ENCODE measurements at regions not wholly inside any gene's neighbourhood (a gene's known extent, or its start where the extent isn't known, plus 50 kb on each side); places are given as distances from the start of the nearest gene placed in this dataset.

- no peak for TF ChIP-seq NANOG (IDR thresholded peaks at IDR 0.05; ENCODE audit: insufficient read depth, low read depth, low read length, poor library complexity, severe bottlenecking)
- TF ChIP-seq TBP (IDR thresholded peaks at IDR 0.05; ENCODE audit: low read depth, low read length), result no peak
- TF ChIP-seq SRF (IDR thresholded peaks at IDR 0.05; ENCODE audit: low read depth, low read length), result no peak
- no peak for TF ChIP-seq EP300 (IDR thresholded peaks at IDR 0.05; ENCODE audit: borderline replicate concordance in 1 of 2, low read depth in 2 of 2, low read length in 2 of 2)
- no peak for TF ChIP-seq SAP30 (IDR thresholded peaks at IDR 0.05; ENCODE audit: insufficient read depth, insufficient replicate concordance, low read length)
- TF ChIP-seq ATF2 (IDR thresholded peaks at IDR 0.05; ENCODE audit: low read length), result no peak
- no peak for TF ChIP-seq POLR2AphosphoS5 (IDR thresholded peaks at IDR 0.05; ENCODE audit: low read depth, low read length)
- TF ChIP-seq HDAC6 (IDR thresholded peaks at IDR 0.05; ENCODE audit: low read depth, low read length), result no peak
- no peak for TF ChIP-seq CHD1 (IDR thresholded peaks at IDR 0.05; ENCODE audit: low read depth, low read length)
- TF ChIP-seq KDM5A (IDR thresholded peaks at IDR 0.05; ENCODE audit: low read length), result no peak
- no peak for TF ChIP-seq RXRA (IDR thresholded peaks at IDR 0.05; ENCODE audit: insufficient read depth, low read depth, low read length)
- no peak for TF ChIP-seq POU5F1 (IDR thresholded peaks at IDR 0.05; ENCODE audit: low read depth, low read length)
- TF ChIP-seq SP4 (IDR thresholded peaks at IDR 0.05; ENCODE audit: low read length), result no peak
- TF ChIP-seq SP1 (IDR thresholded peaks at IDR 0.05; ENCODE audit: low read depth, low read length), result no peak
- no peak for TF ChIP-seq GTF2F1 (IDR thresholded peaks at IDR 0.05; ENCODE audit: borderline replicate concordance, low read depth, low read length)
- no peak for TF ChIP-seq EZH2 (IDR thresholded peaks at IDR 0.05; ENCODE audit: low read depth, low read length, severe bottlenecking)
These were observed 129.0 kb downstream of the RAP2A start (continued) for GRCh38 chr13:97562962-97563361.
